ENCODE measurements at regions not wholly inside any gene's neighbourhood (a gene's known extent, or its start where the extent isn't known, plus 50 kb on each side); places are given as distances from the start of the nearest gene placed in this dataset.

- POLR2A ChIA-PET (ENCODE audit: unreplicated experiment), result no interaction called here
- Histone ChIP-seq H2BK120ac (ENCODE audit: low read depth, low read length) (no peak overlapping the region), H4K91ac (ENCODE audit: insufficient read depth, low read depth, low read length) (no peak overlapping the region), H3K36me3 (ENCODE audit: control insufficient read depth, insufficient read depth, low read length) (no peaks in the 10 kb centered on the region), H2BK20ac (ENCODE audit: low read depth, low read length) (no peak overlapping the region), H2AFZ (replicated peaks; ENCODE audit: low read length, poor library complexity) (no peak overlapping the region), H4K20me1 (ENCODE audit: insufficient read depth, low read length) (no peaks in the 10 kb centered on the region), H3K56ac (ENCODE audit: extremely low read depth, insufficient read depth, low read length) (no peak overlapping the region), H2BK15ac (ENCODE audit: low read depth, low read length) (no peak overlapping the region), H3K9ac (ENCODE audit: low read depth, low read length) (no peak overlapping the region), H2AK5ac (ENCODE audit: low read depth, low read length) (no peak overlapping the region), H3K4me1 (ENCODE audit: control insufficient read depth, insufficient read depth, low read length) (no peaks in the 10 kb centered on the region), H2BK5ac (ENCODE audit: low read depth, low read length, poor library complexity, severe bottlenecking) (no peak overlapping the region), H3K18ac (ENCODE audit: low read depth, low read length) (no peak overlapping the region), H3K79me1 (ENCODE audit: low read depth in 1 of 2, low read length in 2 of 2) (no peaks in the 10 kb centered on the region), H4K5ac (ENCODE audit: low read depth, low read length) (no peak overlapping the region), H3K4me2 (ENCODE audit: low read depth, low read length) (no peak overlapping the region), H3K4ac (ENCODE audit: low read depth, low read length) (no peak overlapping the region), H2AK9ac (replicated peaks; ENCODE audit: low read depth, low read length, poor library complexity) (no peak overlapping the region), H4K8ac (ENCODE audit: low read depth in 2 of 2, low read length in 2 of 2) (no peak overlapping the region), H3K9me1 (ENCODE audit: insufficient read depth, low read length) (no peaks in the 10 kb centered on the region), H3K14ac (replicated peaks; ENCODE audit: low read depth, low read length) (no peak overlapping the region), H3K9me3 (ENCODE audit: control insufficient read depth, insufficient read depth, low read length) (peaks cover 55% of the 10 kb centered on the region), H3K27ac (ENCODE audit: insufficient read depth, low read length) (no peak overlapping the region), H3K23ac (ENCODE audit: low read depth, low read length) (no peak overlapping the region), H3K4me3 (ENCODE audit: insufficient read depth, low read depth, low read length) (no peak overlapping the region), H3K27me3 (ENCODE audit: control insufficient read depth, insufficient read depth, low read length) (no peaks in the 10 kb centered on the region)
- CTCF ChIA-PET, result no interaction called here
- 80% methylated on average over 3 of the region's 7 CpGs; no CpG with 5 or more reads in 1 of the 2 experiments for WGBS, 2 experiments (ENCODE audit: extremely low coverage in 2 of 2, insufficient read length in 1 of 2)
- ATAC-seq (ENCODE audit: low read depth) (no peak), DNase-seq (no peak)
- intact Hi-C loops (cut with micrococcal nuclease) (no loop called here), in situ Hi-C loops (cut with MboI; ENCODE audit: low sequenced_read_pairs) (no loop called here), dilution Hi-C loops (cut with HindIII; ENCODE audit: low sequenced_read_pairs, unreplicated experiment) (no loop called here)
- BruUV-seq (replicated peaks), result no TSS peak
- TF ChIP-seq MAFK (IDR thresholded peaks at IDR 0.05; ENCODE audit: low read depth, low read length) (no peak), USF2 (IDR thresholded peaks at IDR 0.05; ENCODE audit: low read depth, low read length) (no peak)
These were observed 1291.0 kb downstream of the TBC1D22A start for GRCh38 chr22:48053486-48053885.

Measured in IMR-90 (cell line).